SK-N-SH treated with all-trans-retinoic acid at 6 μM for 48 hours (cell line): ENCODE measurements at regions not wholly inside any gene's neighbourhood (a gene's known extent, or its start where the extent isn't known, plus 50 kb on each side); places are given as distances from the start of the nearest gene placed in this dataset.

ENCODE experiments used
- ATAC-seq: fragments of 200-7000 bp; cut with Tn5 transposase; 3 replicates; pipeline ENCODE4 v1.9.1; 2020; ENCODE audit warnings: mild to moderate bottlenecking, moderate library complexity
- ARNTL ChIP-seq: fragments of 450-650 bp; formaldehyde crosslinking; IDR thresholded peaks from 2 replicates; pipeline ENCODE4 v1.5.0; 2020; ENCODE audit warnings: low read depth, mild to moderate bottlenecking, moderate library complexity, borderline replicate concordance
- BACH2 ChIP-seq: fragments of 250-450 bp; sonication (Bioruptor Pico); IDR thresholded peaks from 2 replicates; pipeline ENCODE4 v1.9.0; 2021; ENCODE audit warnings: mild to moderate bottlenecking, borderline replicate concordance
- CSDC2 ChIP-seq: fragments of 250-450 bp; sonication (Bioruptor Pico); IDR thresholded peaks from 2 replicates; pipeline ENCODE4 v1.5.0; 2020; ENCODE audit warnings: mild to moderate bottlenecking, moderate library complexity
- ESRRG ChIP-seq: fragments of 250-450 bp; sonication (Bioruptor Pico); IDR thresholded peaks from 2 replicates; pipeline ENCODE4 v1.6.1; 2021; ENCODE audit warnings: mild to moderate bottlenecking
- GLIS3 ChIP-seq: fragments of 250-450 bp; sonication (Bioruptor Pico); IDR thresholded peaks from 2 replicates; pipeline ENCODE4 v1.5.0; 2020; ENCODE audit warnings: mild to moderate bottlenecking, moderate library complexity
- ISL1 ChIP-seq: fragments of 250-450 bp; sonication (Bioruptor Pico); IDR thresholded peaks from 2 replicates; pipeline ENCODE4 v2.1.2; 2022; ENCODE audit warnings: mild to moderate bottlenecking, moderate library complexity
- PPARA ChIP-seq: fragments of 250-450 bp; sonication (Bioruptor Pico); IDR thresholded peaks from 2 replicates; pipeline ENCODE4 v1.5.0; 2020; ENCODE audit warnings: mild to moderate bottlenecking, borderline replicate concordance
- RARB ChIP-seq: fragments of 250-450 bp; sonication (Bioruptor Pico); IDR thresholded peaks from 2 replicates; pipeline ENCODE4 v1.8.0; 2021; ENCODE audit warnings: mild to moderate bottlenecking, moderate library complexity
- SNAI2 ChIP-seq: fragments of 250-450 bp; sonication (Bioruptor Pico); IDR thresholded peaks from 2 replicates; pipeline ENCODE4 v1.5.0; 2020; ENCODE audit warnings: mild to moderate bottlenecking, moderate library complexity
- TCF4 ChIP-seq: fragments of 250-450 bp; sonication (Bioruptor Pico); IDR thresholded peaks from 2 replicates; pipeline ENCODE4 v1.8.0; 2021; ENCODE audit warnings: mild to moderate bottlenecking, moderate library complexity, borderline replicate concordance
- ZFP3 ChIP-seq: fragments of 250-450 bp; sonication (Bioruptor Pico); IDR thresholded peaks from 2 replicates; pipeline ENCODE4 v1.5.0; 2020; ENCODE audit warnings: mild to moderate bottlenecking, moderate library complexity
- ZFP30 ChIP-seq: fragments of 450-650 bp; formaldehyde crosslinking; IDR thresholded peaks from 2 replicates; pipeline ENCODE4 v1.5.0; 2022; ENCODE audit warnings: mild to moderate bottlenecking, moderate library complexity
- ZNF565 ChIP-seq: fragments of 450-650 bp; formaldehyde crosslinking; conservative IDR thresholded peaks from 2 replicates; pipeline ENCODE4 v1.5.0; 2020; ENCODE audit warnings: low read depth, mild to moderate bottlenecking, moderate library complexity
- ZNF8 ChIP-seq: fragments of 450-650 bp; formaldehyde crosslinking; IDR thresholded peaks from 2 replicates; pipeline ENCODE4 v1.5.0; 2020; ENCODE audit warnings: mild to moderate bottlenecking, moderate library complexity
- TF ChIP-seq, protein P1 (sequence below): fragments of 250-450 bp; sonication (Bioruptor Pico); IDR thresholded peaks from 2 replicates; pipeline ENCODE4 v1.5.1; 2020; ENCODE audit warnings: low read depth, mild to moderate bottlenecking, moderate library complexity
- TF ChIP-seq, protein P2 (sequence below): fragments of 250-450 bp; sonication (Bioruptor Pico); IDR thresholded peaks from 2 replicates; pipeline ENCODE4 v1.5.0; 2020; ENCODE audit warnings: mild to moderate bottlenecking, moderate library complexity
- TF ChIP-seq, protein P3 (sequence below): fragments of 250-450 bp; sonication (Bioruptor Pico); IDR thresholded peaks from 2 replicates; pipeline ENCODE4 v1.5.1; 2021; ENCODE audit warnings: mild to moderate bottlenecking, moderate library complexity
- TF ChIP-seq, protein P4 (sequence below): fragments of 250-450 bp; sonication (Bioruptor Pico); IDR thresholded peaks from 2 replicates; pipeline ENCODE4 v1.8.0; 2021; ENCODE audit warnings: low read depth, mild to moderate bottlenecking, moderate library complexity, borderline replicate concordance
- TF ChIP-seq, protein P5 (sequence below): fragments of 250-450 bp; sonication (Bioruptor Pico); IDR thresholded peaks from 2 replicates; pipeline ENCODE4 v1.8.0; 2020; ENCODE audit warnings: mild to moderate bottlenecking, moderate library complexity, borderline replicate concordance

DNA sequence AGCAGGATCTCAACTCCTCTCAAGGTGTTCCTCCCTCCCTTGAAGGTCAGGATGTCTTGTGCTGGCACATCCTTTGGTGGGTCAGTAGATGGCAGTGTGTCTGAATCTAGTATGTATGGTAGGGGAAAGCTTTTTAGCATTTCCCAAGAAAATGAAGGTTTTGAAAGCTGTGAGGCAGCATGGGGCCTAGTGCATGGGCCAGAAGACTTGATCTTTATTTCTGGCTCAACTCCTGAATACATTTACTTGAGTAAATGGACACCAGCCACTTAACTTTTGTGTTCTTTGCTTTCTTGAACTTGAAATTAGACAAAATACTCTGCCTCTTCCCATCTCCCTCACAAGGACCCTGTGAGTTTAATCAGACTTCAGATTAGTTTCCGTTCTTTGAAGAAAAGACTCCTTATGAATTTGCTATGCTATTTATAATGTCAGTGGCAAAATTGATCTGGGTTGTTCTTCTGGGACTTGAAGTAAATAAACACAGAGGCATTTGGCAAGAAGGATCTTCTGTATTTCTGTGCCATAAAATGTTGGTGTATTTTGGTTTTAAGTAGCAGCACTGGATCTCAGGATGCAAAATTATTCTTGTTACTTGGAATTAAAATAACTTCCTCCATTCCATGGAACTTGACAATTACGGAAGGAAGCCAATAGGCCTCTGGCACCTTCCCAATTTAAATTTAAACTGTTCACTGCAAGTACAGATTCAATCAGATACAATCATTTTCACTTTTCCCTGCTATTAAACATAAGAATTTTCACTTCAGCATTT is 288.8 kb downstream of the CASP12 start:
- peak; percentile 97 for ATAC-seq
- TF ChIP-seq ARNTL (no peak), ZFP3 (CRISPR knock-in tag) (no peak), GLIS3 (no peak), CSDC2 (no peak), RARB (CRISPR knock-in tag) (no peak), ESRRG (CRISPR knock-in tag) (no peak), ISL1 (no peak), ZNF8 (CRISPR knock-in tag) (no peak), PPARA (CRISPR knock-in tag) (no peak)
- TF ChIP-seq, protein P1, sequence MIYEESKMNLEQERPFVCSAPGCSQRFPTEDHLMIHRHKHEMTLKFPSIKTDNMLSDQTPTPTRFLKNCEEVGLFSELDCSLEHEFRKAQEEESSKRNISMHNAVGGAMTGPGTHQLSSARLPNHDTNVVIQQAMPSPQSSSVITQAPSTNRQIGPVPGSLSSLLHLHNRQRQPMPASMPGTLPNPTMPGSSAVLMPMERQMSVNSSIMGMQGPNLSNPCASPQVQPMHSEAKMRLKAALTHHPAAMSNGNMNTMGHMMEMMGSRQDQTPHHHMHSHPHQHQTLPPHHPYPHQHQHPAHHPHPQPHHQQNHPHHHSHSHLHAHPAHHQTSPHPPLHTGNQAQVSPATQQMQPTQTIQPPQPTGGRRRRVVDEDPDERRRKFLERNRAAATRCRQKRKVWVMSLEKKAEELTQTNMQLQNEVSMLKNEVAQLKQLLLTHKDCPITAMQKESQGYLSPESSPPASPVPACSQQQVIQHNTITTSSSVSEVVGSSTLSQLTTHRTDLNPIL (CRISPR knock-in tag), result no peak

DNA sequence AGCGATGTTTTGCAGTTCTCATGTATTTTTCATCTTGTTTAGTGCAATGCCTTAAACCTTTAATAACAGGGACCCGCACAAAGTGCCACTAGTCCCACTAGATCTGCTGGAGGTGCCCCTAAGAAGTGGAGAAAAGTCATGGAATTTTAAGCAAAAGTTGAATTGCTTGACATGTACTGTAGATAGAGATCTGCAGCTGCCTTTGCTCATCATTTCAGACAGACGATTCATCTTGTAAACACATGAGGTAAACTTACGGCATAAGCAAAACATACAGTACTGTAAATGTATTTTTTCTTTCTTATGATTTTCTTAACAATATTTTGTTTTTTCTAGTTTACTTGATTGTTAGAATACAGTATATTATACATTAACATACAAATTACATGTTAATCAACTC is 295.6 kb downstream of the CASP12 start:
- TF ChIP-seq ARNTL (no peak), TCF4 (CRISPR knock-in tag) (no peak), ZNF565 (CRISPR knock-in tag) (no peak), ISL1 (no peak), PPARA (CRISPR knock-in tag) (no peak), ZFP30 (no peak), SNAI2 (CRISPR knock-in tag) (no peak), ESRRG (CRISPR knock-in tag) (no peak), BACH2 (CRISPR knock-in tag) (no peak), ZNF8 (CRISPR knock-in tag) (no peak)
- TF ChIP-seq, protein P2, sequence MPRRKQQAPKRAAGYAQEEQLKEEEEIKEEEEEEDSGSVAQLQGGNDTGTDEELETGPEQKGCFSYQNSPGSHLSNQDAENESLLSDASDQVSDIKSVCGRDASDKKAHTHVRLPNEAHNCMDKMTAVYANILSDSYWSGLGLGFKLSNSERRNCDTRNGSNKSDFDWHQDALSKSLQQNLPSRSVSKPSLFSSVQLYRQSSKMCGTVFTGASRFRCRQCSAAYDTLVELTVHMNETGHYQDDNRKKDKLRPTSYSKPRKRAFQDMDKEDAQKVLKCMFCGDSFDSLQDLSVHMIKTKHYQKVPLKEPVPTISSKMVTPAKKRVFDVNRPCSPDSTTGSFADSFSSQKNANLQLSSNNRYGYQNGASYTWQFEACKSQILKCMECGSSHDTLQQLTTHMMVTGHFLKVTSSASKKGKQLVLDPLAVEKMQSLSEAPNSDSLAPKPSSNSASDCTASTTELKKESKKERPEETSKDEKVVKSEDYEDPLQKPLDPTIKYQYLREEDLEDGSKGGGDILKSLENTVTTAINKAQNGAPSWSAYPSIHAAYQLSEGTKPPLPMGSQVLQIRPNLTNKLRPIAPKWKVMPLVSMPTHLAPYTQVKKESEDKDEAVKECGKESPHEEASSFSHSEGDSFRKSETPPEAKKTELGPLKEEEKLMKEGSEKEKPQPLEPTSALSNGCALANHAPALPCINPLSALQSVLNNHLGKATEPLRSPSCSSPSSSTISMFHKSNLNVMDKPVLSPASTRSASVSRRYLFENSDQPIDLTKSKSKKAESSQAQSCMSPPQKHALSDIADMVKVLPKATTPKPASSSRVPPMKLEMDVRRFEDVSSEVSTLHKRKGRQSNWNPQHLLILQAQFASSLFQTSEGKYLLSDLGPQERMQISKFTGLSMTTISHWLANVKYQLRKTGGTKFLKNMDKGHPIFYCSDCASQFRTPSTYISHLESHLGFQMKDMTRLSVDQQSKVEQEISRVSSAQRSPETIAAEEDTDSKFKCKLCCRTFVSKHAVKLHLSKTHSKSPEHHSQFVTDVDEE (CRISPR knock-in tag), result no peak
- TF ChIP-seq, protein P3, sequence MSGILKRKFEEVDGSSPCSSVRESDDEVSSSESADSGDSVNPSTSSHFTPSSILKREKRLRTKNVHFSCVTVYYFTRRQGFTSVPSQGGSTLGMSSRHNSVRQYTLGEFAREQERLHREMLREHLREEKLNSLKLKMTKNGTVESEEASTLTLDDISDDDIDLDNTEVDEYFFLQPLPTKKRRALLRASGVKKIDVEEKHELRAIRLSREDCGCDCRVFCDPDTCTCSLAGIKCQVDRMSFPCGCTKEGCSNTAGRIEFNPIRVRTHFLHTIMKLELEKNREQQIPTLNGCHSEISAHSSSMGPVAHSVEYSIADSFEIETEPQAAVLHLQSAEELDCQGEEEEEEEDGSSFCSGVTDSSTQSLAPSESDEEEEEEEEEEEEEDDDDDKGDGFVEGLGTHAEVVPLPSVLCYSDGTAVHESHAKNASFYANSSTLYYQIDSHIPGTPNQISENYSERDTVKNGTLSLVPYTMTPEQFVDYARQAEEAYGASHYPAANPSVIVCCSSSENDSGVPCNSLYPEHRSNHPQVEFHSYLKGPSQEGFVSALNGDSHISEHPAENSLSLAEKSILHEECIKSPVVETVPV (CRISPR knock-in tag), result no peak
- TF ChIP-seq, protein P4, sequence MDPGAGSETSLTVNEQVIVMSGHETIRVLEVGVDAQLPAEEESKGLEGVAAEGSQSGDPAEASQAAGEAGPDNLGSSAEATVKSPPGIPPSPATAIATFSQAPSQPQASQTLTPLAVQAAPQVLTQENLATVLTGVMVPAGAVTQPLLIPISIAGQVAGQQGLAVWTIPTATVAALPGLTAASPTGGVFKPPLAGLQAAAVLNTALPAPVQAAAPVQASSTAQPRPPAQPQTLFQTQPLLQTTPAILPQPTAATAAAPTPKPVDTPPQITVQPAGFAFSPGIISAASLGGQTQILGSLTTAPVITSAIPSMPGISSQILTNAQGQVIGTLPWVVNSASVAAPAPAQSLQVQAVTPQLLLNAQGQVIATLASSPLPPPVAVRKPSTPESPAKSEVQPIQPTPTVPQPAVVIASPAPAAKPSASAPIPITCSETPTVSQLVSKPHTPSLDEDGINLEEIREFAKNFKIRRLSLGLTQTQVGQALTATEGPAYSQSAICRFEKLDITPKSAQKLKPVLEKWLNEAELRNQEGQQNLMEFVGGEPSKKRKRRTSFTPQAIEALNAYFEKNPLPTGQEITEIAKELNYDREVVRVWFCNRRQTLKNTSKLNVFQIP (CRISPR knock-in tag), result no peak
- TF ChIP-seq, protein P5, sequence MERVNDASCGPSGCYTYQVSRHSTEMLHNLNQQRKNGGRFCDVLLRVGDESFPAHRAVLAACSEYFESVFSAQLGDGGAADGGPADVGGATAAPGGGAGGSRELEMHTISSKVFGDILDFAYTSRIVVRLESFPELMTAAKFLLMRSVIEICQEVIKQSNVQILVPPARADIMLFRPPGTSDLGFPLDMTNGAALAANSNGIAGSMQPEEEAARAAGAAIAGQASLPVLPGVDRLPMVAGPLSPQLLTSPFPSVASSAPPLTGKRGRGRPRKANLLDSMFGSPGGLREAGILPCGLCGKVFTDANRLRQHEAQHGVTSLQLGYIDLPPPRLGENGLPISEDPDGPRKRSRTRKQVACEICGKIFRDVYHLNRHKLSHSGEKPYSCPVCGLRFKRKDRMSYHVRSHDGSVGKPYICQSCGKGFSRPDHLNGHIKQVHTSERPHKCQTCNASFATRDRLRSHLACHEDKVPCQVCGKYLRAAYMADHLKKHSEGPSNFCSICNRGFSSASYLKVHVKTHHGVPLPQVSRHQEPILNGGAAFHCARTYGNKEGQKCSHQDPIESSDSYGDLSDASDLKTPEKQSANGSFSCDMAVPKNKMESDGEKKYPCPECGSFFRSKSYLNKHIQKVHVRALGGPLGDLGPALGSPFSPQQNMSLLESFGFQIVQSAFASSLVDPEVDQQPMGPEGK (CRISPR knock-in tag), result no peak
- TF ChIP-seq, protein P1 (CRISPR knock-in tag), result no peak
- TF ChIP-seq, all 23 proteins: peak for 0
- no peak for ATAC-seq
